Omental fat pad (tissue), 3 donors: ENCODE measurements at regions not wholly inside any gene's neighbourhood (a gene's known extent, or its start where the extent isn't known, plus 50 kb on each side); places are given as distances from the start of the nearest gene placed in this dataset.

Source experiments
- ATAC-seq: fragments of 150-250 bp; one replicate; pipeline ENCODE4 v1.9.1; 2016; ENCODE audit warnings: mild to moderate bottlenecking, moderate library complexity; ENCODE audit not compliant: low FRiP score
- DNase-seq: peaks from one replicate; pipeline ENCODE4 v3.0.0-alpha.2; 2019; ENCODE audit warnings: low spot score
- TF ChIP-seq, protein P1 (sequence below), 3 donors: fragments of 450-650 bp; IDR thresholded peaks; one replicate each; pipeline ENCODE4 v1.5.1; 2016 to 2017; ENCODE audit warnings: antibody characterized with exemption in 3 of 3, mild to moderate bottlenecking in 3 of 3, moderate library complexity in 2 of 3

GRCh38 chr13:21998279-21998990, 327.6 kb downstream of the FGF9 start:
- ATAC-seq, result no peak
- no peak for DNase-seq
- TF ChIP-seq, protein P1, sequence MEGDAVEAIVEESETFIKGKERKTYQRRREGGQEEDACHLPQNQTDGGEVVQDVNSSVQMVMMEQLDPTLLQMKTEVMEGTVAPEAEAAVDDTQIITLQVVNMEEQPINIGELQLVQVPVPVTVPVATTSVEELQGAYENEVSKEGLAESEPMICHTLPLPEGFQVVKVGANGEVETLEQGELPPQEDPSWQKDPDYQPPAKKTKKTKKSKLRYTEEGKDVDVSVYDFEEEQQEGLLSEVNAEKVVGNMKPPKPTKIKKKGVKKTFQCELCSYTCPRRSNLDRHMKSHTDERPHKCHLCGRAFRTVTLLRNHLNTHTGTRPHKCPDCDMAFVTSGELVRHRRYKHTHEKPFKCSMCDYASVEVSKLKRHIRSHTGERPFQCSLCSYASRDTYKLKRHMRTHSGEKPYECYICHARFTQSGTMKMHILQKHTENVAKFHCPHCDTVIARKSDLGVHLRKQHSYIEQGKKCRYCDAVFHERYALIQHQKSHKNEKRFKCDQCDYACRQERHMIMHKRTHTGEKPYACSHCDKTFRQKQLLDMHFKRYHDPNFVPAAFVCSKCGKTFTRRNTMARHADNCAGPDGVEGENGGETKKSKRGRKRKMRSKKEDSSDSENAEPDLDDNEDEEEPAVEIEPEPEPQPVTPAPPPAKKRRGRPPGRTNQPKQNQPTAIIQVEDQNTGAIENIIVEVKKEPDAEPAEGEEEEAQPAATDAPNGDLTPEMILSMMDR (IDR thresholded peaks at IDR 0.05), result no peak

- no peak for ATAC-seq
- TF ChIP-seq, protein P1 (IDR thresholded peaks at IDR 0.05), result no peak
Measured at GRCh38 chr13:21999666-22000065, 328.8 kb downstream of the FGF9 start.

DNA sequence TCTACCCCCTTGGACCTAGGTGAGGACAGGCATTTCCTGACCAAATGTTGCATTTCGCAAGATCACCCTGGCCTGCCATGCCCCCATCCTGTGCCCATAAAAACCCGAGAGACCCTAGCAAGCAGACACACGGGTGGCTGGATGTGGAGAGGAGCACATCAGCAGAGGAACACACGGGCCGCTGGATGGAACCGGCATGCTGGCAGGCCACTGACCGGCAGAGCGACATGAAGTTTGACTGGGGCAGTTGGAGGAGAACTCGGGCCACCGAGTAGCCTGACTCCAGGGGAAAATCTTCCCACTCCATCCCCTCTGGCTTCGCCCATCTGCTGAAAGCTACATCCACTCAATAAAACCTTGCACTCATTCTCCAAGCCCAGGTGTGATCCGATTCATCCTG, 329.3 kb downstream of the FGF9 start:
- no peak for ATAC-seq
- no peak for DNase-seq
- TF ChIP-seq, protein P1 (IDR thresholded peaks at IDR 0.05), result no peak

More at GRCh38 chr13:21999666-22000065, 328.8 kb downstream of the FGF9 start:
- no peak for DNase-seq

GRCh38 chr13:22001336-22001735, 330.5 kb downstream of the FGF9 start:
- no peak for ATAC-seq
- TF ChIP-seq, protein P1 (IDR thresholded peaks at IDR 0.05), result no peak
- no peak for DNase-seq

- no peak for ATAC-seq
- TF ChIP-seq, protein P1 (IDR thresholded peaks at IDR 0.05), result no peak
- DNase-seq, result no peak
Measured at GRCh38 chr13:22002893-22003292, 332.0 kb downstream of the FGF9 start.

GRCh38 chr13:22009500-22009899, 338.6 kb downstream of the FGF9 start:
- TF ChIP-seq, protein P1 (IDR thresholded peaks at IDR 0.05), result no peak
- DNase-seq, result no peak
- ATAC-seq, result no peak

GRCh38 chr13:22009937-22010336, 339.1 kb downstream of the FGF9 start:
- no peak for DNase-seq
- TF ChIP-seq, protein P1 (IDR thresholded peaks at IDR 0.05), result no peak
- no peak for ATAC-seq
